BE2C (cell line): ENCODE measurements at regions not wholly inside any gene's neighbourhood (a gene's known extent, or its start where the extent isn't known, plus 50 kb on each side); places are given as distances from the start of the nearest gene placed in this dataset.

ENCODE experiments used
- DNase-seq: peaks from one replicate; pipeline ENCODE4 v3.0.0-alpha.2; 2020
- H3K27me3 ChIP-seq: fragments of 250-450 bp; sonication (Bioruptor Pico); 2 replicates; pipeline ENCODE4 v1.5.1; 2020; ENCODE audit warnings: mild to moderate bottlenecking
- H3K36me3 ChIP-seq: fragments of 250-450 bp; sonication (Bioruptor Pico); 2 replicates; pipeline ENCODE4 v1.5.1; 2020; ENCODE audit warnings: mild to moderate bottlenecking
- H3K4me1 ChIP-seq: fragments of 250-450 bp; sonication (Bioruptor Pico); 2 replicates; pipeline ENCODE4 v1.5.1; 2020
- H3K4me3 ChIP-seq: 2 replicates; pipeline ENCODE4 v1.5.1; 2011; ENCODE audit warnings: low read depth, low read length
- H3K9me3 ChIP-seq: fragments of 250-450 bp; sonication (Bioruptor Pico); 2 replicates; pipeline ENCODE4 v1.5.1; 2020
- TF ChIP-seq, protein P1 (sequence below): IDR thresholded peaks from 2 replicates; pipeline ENCODE4 v1.5.1; 2012; ENCODE audit warnings: mild to moderate bottlenecking, low read depth, low read length

DNA sequence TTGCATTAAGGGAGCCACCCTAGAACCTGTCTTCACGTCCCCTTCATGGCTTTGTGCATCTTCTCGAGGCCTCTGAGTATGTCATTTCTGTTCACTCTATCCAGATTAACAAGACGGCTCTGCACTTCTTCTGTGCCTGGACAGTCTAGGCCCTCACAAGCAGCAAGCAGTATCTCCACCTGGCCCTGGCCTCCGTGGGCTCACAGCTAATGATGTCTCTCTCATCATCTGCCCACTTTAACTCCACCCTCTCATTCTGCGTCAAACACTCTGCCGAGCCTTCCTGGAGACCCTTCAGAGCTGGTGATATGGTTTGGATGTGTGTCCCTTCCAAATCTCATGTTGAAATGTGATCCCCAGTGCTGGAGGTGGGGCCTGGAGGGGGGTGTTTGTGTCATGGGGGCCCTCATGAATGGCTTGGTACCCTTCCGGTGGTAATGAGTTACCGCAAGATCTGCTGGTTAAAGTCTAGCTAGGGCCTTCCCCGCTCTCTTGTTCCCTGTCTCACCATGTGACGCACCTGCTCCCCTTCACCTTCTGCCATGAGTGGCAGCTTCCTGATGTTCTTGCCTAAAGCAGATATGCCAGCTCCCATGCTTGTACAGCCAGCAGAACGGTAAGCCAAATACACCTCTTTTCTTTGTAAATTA lies 132.5 kb upstream of the ID2 start:
- TF ChIP-seq, protein P1, sequence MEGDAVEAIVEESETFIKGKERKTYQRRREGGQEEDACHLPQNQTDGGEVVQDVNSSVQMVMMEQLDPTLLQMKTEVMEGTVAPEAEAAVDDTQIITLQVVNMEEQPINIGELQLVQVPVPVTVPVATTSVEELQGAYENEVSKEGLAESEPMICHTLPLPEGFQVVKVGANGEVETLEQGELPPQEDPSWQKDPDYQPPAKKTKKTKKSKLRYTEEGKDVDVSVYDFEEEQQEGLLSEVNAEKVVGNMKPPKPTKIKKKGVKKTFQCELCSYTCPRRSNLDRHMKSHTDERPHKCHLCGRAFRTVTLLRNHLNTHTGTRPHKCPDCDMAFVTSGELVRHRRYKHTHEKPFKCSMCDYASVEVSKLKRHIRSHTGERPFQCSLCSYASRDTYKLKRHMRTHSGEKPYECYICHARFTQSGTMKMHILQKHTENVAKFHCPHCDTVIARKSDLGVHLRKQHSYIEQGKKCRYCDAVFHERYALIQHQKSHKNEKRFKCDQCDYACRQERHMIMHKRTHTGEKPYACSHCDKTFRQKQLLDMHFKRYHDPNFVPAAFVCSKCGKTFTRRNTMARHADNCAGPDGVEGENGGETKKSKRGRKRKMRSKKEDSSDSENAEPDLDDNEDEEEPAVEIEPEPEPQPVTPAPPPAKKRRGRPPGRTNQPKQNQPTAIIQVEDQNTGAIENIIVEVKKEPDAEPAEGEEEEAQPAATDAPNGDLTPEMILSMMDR: no peak
- no peaks in the 10 kb centered on the region for H3K27me3 ChIP-seq
- H3K9me3 ChIP-seq: no peaks in the 10 kb centered on the region
- DNase-seq: no peak
- H3K4me1 ChIP-seq: peaks cover 8% of the 10 kb centered on the region
- H3K36me3 ChIP-seq: no peaks in the 10 kb centered on the region
- no peak overlapping the region for H3K4me3 ChIP-seq

- Histone ChIP-seq H3K4me3 (no peak overlapping the region), H3K9me3 (no peaks in the 10 kb centered on the region), H3K27me3 (no peaks in the 10 kb centered on the region), H3K36me3 (no peaks in the 10 kb centered on the region), H3K4me1 (peaks cover 3% of the 10 kb centered on the region; the same call in 1 of the 2 replicates)
- no peak for DNase-seq
- TF ChIP-seq, protein P1: no peak
These were observed 131.9 kb upstream of the ID2 start for GRCh38 chr2:8549942-8550341.

DNA sequence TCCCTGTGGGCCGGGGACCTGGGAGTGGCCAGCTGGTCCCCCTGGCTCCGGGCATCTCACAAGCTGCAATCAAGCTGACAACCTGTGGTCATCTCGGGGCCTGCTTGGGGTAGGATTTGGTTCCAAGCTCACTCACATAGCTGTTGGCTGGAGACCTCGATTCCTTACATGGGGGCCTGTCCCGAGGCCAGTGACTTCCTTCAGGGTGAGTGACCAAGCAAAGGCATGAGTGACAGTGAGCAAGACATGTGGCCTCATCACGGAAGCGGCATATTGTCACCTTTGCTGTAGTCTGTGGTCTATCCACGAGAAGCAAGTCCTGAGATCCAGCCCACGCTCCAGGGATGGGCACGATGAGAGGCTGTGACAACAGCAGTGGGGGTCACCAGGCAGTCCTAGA lies 131.4 kb upstream of the ID2 start:
- no peak for DNase-seq
- no peaks in the 10 kb centered on the region for H3K27me3 ChIP-seq
- H3K9me3 ChIP-seq: no peaks in the 10 kb centered on the region
- TF ChIP-seq, protein P1: no peak
- H3K36me3 ChIP-seq: no peaks in the 10 kb centered on the region
- no peak overlapping the region for H3K4me3 ChIP-seq
- no peaks in the 10 kb centered on the region for H3K4me1 ChIP-seq

GRCh38 chr2:8550937-8551621 lies 130.8 kb upstream of the ID2 start:
- H3K4me1 ChIP-seq: no peaks in the 10 kb centered on the region
- no peak for DNase-seq
- TF ChIP-seq, protein P1: no peak

GRCh38 chr2:8551622-8552074 lies 130.2 kb upstream of the ID2 start:
- no peak overlapping the region for H3K4me3 ChIP-seq
- TF ChIP-seq, protein P1: no peak
- H3K27me3 ChIP-seq: no peaks in the 10 kb centered on the region
- DNase-seq: no peak
- no peaks in the 10 kb centered on the region for H3K36me3 ChIP-seq
- no peaks in the 10 kb centered on the region for H3K9me3 ChIP-seq
- H3K4me1 ChIP-seq: no peaks in the 10 kb centered on the region

More at GRCh38 chr2:8550937-8551621, 130.8 kb upstream of the ID2 start:
- Histone ChIP-seq H3K4me3 (no peak overlapping the region), H3K9me3 (no peaks in the 10 kb centered on the region), H3K27me3 (no peaks in the 10 kb centered on the region), H3K36me3 (no peaks in the 10 kb centered on the region)

GRCh38 chr2:8552293-8552801 lies 129.5 kb upstream of the ID2 start:
- Histone ChIP-seq H3K9me3 (no peaks in the 10 kb centered on the region), H3K36me3 (no peaks in the 10 kb centered on the region), H3K4me3 (no peak overlapping the region), H3K4me1 (no peaks in the 10 kb centered on the region), H3K27me3 (no peaks in the 10 kb centered on the region)
- DNase-seq: no peak
- TF ChIP-seq, protein P1: no peak
